Anterior cingulate cortex (tissue), 58 donors: ENCODE measurements at regions not wholly inside any gene's neighbourhood (a gene's known extent, or its start where the extent isn't known, plus 50 kb on each side); places are given as distances from the start of the nearest gene placed in this dataset.

Experiments
- DNase-seq, 58 donors: peaks; one replicate each; lab custom pipeline; 2025; lab: John Stamatoyannopoulos, UW

- DNase-seq: no peak
These were observed 54.2 kb upstream of the GDF10 start for GRCh38 chr10:47245731-47246350.

- no peak for DNase-seq
These were observed 53.4 kb upstream of the GDF10 start for GRCh38 chr10:47246406-47247147.

- no peak for DNase-seq
These were observed 52.6 kb upstream of the GDF10 start for GRCh38 chr10:47247148-47248059.

GRCh38 chr10:47248386-47249090, 51.5 kb upstream of the GDF10 start:
- no peak for DNase-seq

- DNase-seq: no peak
These were observed 50.1 kb upstream of the GDF10 start for GRCh38 chr10:47249881-47250280.
